ENCODE measurements at regions not wholly inside any gene's neighbourhood (a gene's known extent, or its start where the extent isn't known, plus 50 kb on each side); places are given as distances from the start of the nearest gene placed in this dataset.

DNA sequence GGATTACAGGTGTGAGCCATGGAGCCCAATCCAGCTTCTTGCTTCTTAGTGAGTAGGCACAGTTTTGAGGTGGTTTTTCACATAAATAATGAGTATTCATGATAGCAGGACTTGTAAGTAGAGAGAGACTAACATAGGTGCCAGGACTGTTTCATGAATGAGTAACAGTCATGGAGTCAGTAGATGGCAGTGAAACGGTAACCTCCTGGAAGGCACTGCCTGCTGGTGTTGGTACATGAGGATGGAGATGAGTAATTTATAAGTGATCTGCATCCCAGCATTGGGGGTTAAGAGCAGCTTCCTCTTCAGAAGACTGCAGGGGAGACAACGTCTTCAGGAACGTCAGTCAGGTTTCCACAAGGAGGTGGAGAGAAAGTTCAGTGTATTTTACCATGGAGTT, 143.8 kb downstream of the HAUS1 start (continued):
- no peak for TF ChIP-seq CBX2 (IDR thresholded peaks at IDR 0.05; ENCODE audit: borderline replicate concordance, low read depth)
- TF ChIP-seq ESRRA (IDR thresholded peaks at IDR 0.05; ENCODE audit: borderline replicate concordance, low read length) = no peak

GRCh38 chr18:46250084-46250811, 146.1 kb downstream of the HAUS1 start:
- Histone ChIP-seq H3K4me1 (no peaks in the 10 kb centered on the region), H3K4me2 (no peak overlapping the region), H3K27ac (no peak overlapping the region), H3K9me3 (no peaks in the 10 kb centered on the region), H3K4me3 (no peak overlapping the region)
- ChIA-PET POLR2A (no interaction called here), CTCF (interaction anchor here (0.5 to 1.6 kb wide), 2 partner anchors 10 to 17 kb away, joined by 4 read pairs; no protein-coding TSS in a partner anchor)
- TF ChIP-seq MAFK (IDR thresholded peaks at IDR 0.05; ENCODE audit: partially characterized antibody) (no peak), RFX5 (IDR thresholded peaks at IDR 0.05) (no peak), KDM5A (IDR thresholded peaks at IDR 0.05) (no peak), POLR2A (IDR thresholded peaks at IDR 0.05; ENCODE audit: low read length) (no peak), CEBPB (IDR thresholded peaks at IDR 0.05) (no peak), BHLHE40 (IDR thresholded peaks at IDR 0.05; ENCODE audit: low read depth, low read length) (no peak), PBX3 (IDR thresholded peaks at IDR 0.05) (no peak), FOSL2 (IDR thresholded peaks at IDR 0.05) (no peak), FOSL2 (CRISPR knock-in tag; IDR thresholded peaks at IDR 0.05) (no peak), CTCF (IDR thresholded peaks at IDR 0.05) (no peak), ZC3H11A (IDR thresholded peaks at IDR 0.05) (no peak), EHMT2 (IDR thresholded peaks at IDR 0.05; ENCODE audit: low read depth) (no peak), PHF8 (IDR thresholded peaks at IDR 0.05; ENCODE audit: borderline replicate concordance, low read depth) (no peak), TFCP2L1 (CRISPR knock-in tag; IDR thresholded peaks at IDR 0.05) (no peak), ZNF302 (CRISPR knock-in tag; IDR thresholded peaks at IDR 0.05) (no peak), CBX8 (IDR thresholded peaks at IDR 0.05) (no peak), GATA3 (IDR thresholded peaks at IDR 0.05; ENCODE audit: borderline replicate concordance) (no peak), MAX (IDR thresholded peaks at IDR 0.05) (no peak), HOXB13 (CRISPR knock-in tag; IDR thresholded peaks at IDR 0.05; ENCODE audit: low read depth) (no peak), RAD21 (conservative IDR thresholded peaks at IDR 0.05 in 1 of 2, IDR thresholded peaks at IDR 0.05 in 1 of 2) (no peak)
- DNase-seq (ENCODE audit: low read depth in 1 of 2, low spot score in 1 of 2) = no peak
- WGBS (ENCODE audit: missing lambda C conversion rate) = 85% methylated on average over 4 of the region's 4 CpGs
- ATAC-seq = no peak
- FAIRE-seq = no peak

DNA sequence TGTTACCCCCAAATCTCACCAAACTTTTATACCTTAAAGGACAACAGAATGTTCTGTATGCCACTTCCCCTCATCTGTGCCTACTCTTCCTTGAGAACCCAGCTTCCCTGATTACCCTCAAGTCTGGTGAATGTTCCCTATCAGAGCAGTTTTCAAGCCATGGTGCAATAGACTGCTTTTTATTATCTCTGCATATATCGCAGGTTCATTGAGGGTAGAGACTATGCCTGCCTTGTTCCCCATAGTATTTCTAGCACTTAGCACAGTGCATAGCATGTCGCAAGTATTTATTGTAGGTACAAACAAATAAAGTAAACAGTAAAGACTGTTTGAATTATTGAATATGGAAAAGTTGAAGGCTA, 146.6 kb downstream of the HAUS1 start:
- ChIA-PET CTCF (interaction anchor here (1.6 kb wide), 1 partner anchor 11 kb away, joined by 4 read pairs; no protein-coding TSS in a partner anchor), POLR2A (no interaction called here)
- Histone ChIP-seq H3K4me2 (no peak overlapping the region), H3K27ac (no peak overlapping the region), H3K9me3 (no peaks in the 10 kb centered on the region), H3K4me3 (no peak overlapping the region), H3K4me1 (no peaks in the 10 kb centered on the region)
- no peak for DNase-seq (ENCODE audit: low read depth in 1 of 2, low spot score in 1 of 2)
- 46% methylated on average over 2 of the region's 2 CpGs for WGBS (ENCODE audit: missing lambda C conversion rate)
- no peak for ATAC-seq
- no peak for FAIRE-seq
- no peak for TF ChIP-seq ZC3H11A (IDR thresholded peaks at IDR 0.05)
- no peak for TF ChIP-seq NR3C1 (IDR thresholded peaks at IDR 0.05)
- no peak for TF ChIP-seq BCL3 (IDR thresholded peaks at IDR 0.05)
- TF ChIP-seq TP53 (CRISPR knock-in tag; IDR thresholded peaks at IDR 0.05) = no peak
- no peak for TF ChIP-seq FOSB (CRISPR knock-in tag; IDR thresholded peaks at IDR 0.05)
- no peak for TF ChIP-seq TFCP2L1 (CRISPR knock-in tag; IDR thresholded peaks at IDR 0.05)
- no peak for TF ChIP-seq REST (IDR thresholded peaks at IDR 0.05)
- no peak for TF ChIP-seq PHF8 (IDR thresholded peaks at IDR 0.05; ENCODE audit: borderline replicate concordance, low read depth)
- TF ChIP-seq SREBF2 (IDR thresholded peaks at IDR 0.05) = no peak
- TF ChIP-seq ZFP36 (IDR thresholded peaks at IDR 0.05; ENCODE audit: borderline replicate concordance, partially characterized antibody) = no peak
- no peak for TF ChIP-seq HOXA7 (CRISPR knock-in tag; IDR thresholded peaks at IDR 0.05)
- no peak for TF ChIP-seq ESRRA (IDR thresholded peaks at IDR 0.05; ENCODE audit: borderline replicate concordance, low read length)
- no peak for TF ChIP-seq HDAC2 (IDR thresholded peaks at IDR 0.05)
- TF ChIP-seq GATA3 (IDR thresholded peaks at IDR 0.05; ENCODE audit: borderline replicate concordance) = no peak
- TF ChIP-seq POLR2A (IDR thresholded peaks at IDR 0.05; ENCODE audit: low read length) = no peak

Measured in A549 (cell line).